ENCODE measurements at regions not wholly inside any gene's neighbourhood (a gene's known extent, or its start where the extent isn't known, plus 50 kb on each side); places are given as distances from the start of the nearest gene placed in this dataset.
A peak's percentile ranks its signal among the peaks of the same experiment; 100 is the strongest.
"Not testable (repeated sequence)": the region's sequence is repeated elsewhere in the genome, so short reads cannot be mapped to it uniquely, and the experiment has no call there.

- DNase-seq (ENCODE audit: low spot score) = no peak
Measured at GRCh38 chr5:41995193-41995592, 70.1 kb downstream of the FBXO4 start.

DNA sequence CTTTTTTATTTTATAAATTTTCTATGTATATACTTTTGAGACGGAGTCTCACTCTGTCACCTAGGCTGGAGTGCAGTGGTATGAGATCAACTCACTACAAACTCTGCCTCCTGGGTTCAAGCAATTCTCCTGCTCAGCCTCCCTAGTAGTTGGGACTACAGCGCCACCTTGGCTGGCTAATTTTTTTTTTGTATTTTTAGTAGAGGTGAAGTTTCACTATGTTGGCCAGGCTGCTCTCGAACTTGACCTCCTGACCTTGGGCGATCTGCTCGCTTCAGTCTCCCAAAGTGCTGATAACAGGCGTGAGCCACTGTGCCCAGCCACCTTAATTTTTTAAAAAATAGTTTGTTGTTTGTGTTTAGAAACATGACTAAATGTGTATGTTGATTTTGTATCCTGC is 76.6 kb downstream of the FBXO4 start:
- no peak for DNase-seq (ENCODE audit: low spot score)

DNA sequence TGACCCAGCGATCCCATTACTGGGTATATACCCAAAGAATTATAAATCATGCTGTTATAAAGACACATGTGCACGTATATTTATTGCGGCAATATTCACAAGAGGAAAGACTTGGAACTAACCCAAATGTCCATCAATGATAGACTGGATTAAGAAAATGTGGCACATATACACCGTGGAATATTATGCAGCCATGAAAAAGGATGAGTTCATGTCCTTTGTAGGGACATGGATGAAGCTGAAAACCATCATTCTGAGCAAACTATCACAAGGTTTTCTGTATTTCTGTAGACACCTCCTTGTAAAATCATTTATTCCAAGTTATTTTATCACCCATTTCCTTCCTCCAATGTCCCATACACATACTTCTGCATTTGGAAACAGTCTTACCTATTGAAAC is 78.8 kb downstream of the FBXO4 start:
- DNase-seq (ENCODE audit: low spot score) = not testable (repeated sequence)

DNA sequence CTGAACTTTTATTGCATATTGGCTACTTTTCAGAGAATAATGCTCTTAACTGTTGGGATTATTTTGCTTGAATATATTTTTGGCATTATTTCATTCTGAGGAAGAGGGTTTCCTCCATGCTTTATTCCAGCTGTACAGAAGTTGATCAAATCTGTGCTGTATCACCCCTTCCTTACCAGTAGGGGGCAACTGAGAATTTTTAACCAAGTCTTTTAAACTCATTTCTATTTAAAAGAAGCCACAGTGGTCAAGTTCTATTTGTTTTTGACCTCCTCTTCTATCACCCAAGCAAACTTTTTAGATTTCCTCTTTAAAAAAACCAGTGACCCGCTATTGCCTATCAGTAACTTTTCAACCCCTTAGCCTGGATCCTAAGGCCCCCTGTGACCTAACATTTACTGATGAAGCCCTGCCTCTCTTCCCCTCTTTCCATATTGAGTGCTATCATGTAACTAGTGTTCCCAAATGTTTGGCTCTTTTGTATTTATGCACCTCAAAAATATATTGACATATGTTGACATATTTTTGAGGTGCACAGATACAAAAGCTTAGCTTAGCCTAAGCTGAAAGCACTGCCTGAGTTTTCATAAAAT is 80.6 kb downstream of the FBXO4 start:
- DNase-seq (ENCODE audit: low spot score) = peak; percentile 39

GRCh38 chr5:42013561-42013960 is 88.5 kb downstream of the FBXO4 start:
- no peak for DNase-seq (ENCODE audit: low spot score)

DNA sequence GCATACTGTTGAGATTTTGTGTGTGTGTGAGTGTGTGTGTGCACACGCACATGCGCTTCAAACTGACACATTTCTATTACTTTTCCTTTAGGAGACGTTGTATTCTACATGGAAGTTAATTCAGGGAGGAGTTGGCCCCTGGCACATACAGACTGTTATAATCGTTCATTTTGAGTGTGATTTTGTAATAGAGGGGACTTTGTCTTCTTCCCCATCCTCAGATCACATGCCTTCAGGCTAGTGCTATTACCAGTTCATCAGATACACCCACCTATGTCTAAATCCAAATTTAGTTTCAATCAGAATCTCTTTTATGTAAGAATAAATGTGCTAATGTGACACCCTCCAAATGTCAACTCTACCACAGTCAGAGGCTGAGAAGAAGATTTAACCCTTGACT is 90.2 kb downstream of the FBXO4 start:
- DNase-seq (ENCODE audit: low spot score) = no peak

GRCh38 chr5:42015681-42016080 is 90.6 kb downstream of the FBXO4 start:
- peak; percentile 54 for DNase-seq (ENCODE audit: low spot score)

GRCh38 chr5:42020788-42021530 is 95.9 kb downstream of the FBXO4 start:
- DNase-seq (ENCODE audit: low spot score) = peak; percentile 45

- DNase-seq (ENCODE audit: low spot score) = no peak
Measured at GRCh38 chr5:42021923-42022322, 96.8 kb downstream of the FBXO4 start.

- no peak for DNase-seq (ENCODE audit: low spot score)
Measured at GRCh38 chr5:42022383-42022972, 97.4 kb downstream of the FBXO4 start.

GRCh38 chr5:42026446-42026845 is 101.4 kb downstream of the FBXO4 start:
- no peak for DNase-seq (ENCODE audit: low spot score)

GRCh38 chr5:42032137-42032536 is 107.1 kb downstream of the FBXO4 start:
- DNase-seq (ENCODE audit: low spot score) = no peak

DNA sequence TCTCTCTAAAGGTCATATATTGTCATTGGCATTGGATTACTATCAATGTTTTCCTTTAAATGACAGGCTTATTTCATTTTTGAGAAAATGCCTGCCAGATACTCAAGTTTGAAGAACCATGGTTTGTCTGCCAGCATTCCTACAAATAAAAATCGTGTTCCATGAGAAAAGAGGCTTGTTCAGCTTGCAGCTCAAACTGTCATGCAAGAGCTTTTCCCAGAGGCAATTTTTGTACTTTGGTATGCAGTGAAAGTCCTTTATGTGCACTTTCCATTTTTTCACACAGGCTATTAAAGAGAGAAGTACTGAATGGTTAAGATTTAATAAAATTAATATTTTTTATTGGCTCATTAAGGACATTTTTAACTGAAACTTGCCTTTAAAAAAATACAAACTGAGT is 110.4 kb downstream of the FBXO4 start:
- DNase-seq (ENCODE audit: low spot score) = no peak

DNA sequence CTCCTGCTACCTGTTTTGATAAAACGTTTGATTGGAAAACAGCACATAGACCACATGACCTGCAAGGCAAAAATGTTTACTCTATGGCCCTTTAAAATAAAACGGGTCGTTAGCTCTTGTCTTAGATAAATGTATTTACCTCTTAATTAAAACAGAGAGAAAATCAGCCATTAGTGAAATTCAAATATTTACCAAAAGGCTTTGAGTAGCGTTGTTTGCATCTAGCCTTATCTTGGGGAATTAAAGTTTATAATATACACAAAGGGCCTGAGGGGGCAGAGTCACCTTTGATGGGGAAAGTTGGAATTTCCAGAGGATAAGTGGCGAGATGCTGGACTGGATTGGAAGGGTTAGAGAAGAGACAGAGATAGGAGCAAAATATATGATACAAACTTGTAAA is 111.3 kb downstream of the FBXO4 start:
- DNase-seq (ENCODE audit: low spot score) = no peak

GRCh38 chr5:42037379-42037932 is 112.4 kb downstream of the FBXO4 start:
- no peak for DNase-seq (ENCODE audit: low spot score)

DNA sequence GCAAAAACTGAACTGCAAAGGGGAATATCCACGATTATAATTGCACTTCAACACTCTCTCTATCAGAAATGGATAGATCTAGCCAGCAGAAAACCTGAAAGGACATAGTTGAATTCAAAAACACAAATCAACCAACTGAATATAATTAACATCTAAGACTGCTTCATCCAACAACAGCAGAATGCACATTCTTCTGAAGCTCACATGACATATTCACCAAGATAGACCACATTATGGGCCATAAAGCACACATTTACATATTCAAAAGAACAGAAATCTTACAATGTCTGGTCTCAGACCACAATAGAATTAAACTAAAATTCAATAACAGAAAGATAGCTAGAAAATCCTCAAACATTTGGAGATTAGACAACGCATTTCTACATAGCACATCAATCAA is 118.3 kb downstream of the FBXO4 start:
- no peak for DNase-seq (ENCODE audit: low spot score)

DNA sequence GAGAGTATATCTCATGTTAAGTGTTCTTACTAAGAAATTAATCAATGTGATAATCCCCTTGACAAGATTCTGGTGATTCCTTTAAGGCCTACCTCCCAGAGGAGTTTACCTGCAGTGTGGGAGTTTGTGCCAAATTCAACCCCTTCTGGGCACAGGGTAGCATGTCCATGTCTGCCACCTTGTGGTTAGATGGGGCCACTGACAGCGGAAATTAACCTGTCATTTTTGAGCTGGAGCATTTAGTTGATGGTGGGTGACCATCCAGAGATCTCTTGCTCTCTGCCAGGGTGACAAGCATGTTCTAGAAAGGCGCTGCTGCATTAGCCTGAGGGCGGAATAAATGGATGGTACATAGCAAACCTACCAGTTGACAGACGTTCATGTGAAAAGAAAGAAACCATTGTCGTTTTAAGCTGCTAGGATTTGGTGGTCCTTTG is 132.2 kb downstream of the FBXO4 start:
- DNase-seq (ENCODE audit: low spot score) = peak; percentile 55

DNA sequence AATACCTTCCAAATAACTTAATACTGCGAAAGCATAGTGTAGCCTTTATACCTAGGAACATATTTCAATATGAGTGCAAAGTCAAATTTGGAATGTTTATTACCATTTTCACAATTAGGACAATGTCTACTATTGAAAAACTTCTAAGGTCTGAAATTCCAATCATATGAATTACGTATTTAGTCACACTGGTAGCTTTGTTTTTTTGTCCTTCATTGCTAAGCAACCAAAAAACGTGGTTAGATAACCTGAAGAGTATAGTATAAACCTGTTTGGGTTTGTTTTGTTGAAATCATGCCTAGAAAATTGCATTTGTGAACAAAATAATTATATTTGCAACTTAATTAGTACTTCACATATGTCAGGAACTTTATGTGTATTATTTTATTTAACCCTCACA is 134.2 kb downstream of the FBXO4 start:
- DNase-seq (ENCODE audit: low spot score) = no peak

DNA sequence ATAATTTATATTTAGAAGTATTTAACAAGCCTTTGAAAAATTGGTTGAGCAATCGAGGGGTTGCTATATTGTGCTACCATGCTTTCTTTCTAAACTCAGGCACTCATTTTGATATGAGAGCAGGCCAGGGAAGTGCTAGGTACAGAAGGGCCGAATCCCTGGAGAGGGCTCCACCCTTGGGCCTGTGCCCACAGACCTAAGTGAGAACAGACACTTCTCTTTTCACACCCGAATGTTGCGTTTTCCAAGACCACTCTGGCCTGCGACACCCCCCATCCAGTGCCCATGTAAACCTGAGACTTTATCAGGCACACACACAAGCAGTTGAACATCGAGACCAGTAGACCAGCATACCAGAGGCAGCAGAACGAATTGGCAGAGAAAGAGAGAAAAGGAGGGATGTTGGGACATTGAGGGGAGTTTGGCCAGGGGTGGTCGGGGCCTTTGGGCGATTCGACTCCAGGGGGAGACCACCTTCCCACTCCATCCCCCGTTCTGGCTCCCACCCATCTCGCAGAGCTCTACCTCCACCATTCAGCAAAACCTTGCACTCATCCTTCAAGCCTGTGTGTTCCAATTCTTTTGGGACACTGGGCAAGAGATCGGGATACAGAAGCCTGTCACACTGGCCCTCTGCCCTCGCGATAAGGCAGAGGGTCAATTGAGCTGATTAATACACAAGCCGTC is 134.8 kb downstream of the FBXO4 start:
- DNase-seq (ENCODE audit: low spot score) = no peak

GRCh38 chr5:42061121-42061520 is 136.0 kb downstream of the FBXO4 start:
- DNase-seq (ENCODE audit: low spot score) = no peak

DNA sequence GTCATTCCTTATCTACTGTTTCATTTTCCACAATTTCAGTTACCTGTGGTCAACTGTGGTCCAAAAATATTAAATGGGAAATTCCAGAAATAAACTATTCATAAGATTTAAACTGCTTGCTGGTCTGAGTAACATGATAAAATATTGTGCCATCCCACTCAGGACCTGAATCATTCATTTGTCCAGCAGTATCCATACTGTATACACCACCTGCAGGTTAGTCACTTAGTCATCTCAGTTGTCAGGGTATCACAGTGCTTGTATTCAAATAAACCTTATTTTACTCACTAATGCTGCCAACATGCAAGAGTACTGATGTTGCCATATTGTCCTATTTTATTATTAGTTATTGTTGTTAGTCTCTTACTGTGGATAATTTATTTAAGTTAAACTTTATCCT is 139.7 kb downstream of the FBXO4 start:
- DNase-seq (ENCODE audit: low spot score) = no peak

DNA sequence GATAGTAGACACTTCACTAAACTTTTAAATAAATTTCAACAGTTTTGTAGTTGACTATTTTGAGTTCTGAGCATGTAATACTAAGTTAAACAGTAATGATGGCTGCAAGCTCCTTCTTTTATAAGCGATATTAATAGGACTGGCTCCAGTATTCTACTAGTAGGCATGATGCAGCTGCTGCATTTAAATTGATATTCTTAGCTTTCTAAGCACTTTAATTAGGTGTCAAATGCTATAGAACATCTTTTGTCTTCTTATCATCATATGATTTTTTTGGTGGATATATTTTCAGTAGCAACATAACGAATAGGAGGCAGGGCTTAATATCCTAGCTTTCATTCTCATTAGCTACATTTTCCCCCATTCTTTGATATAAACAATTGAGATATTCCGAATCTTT is 141.1 kb downstream of the FBXO4 start:
- no peak for DNase-seq (ENCODE audit: low spot score)

DNA sequence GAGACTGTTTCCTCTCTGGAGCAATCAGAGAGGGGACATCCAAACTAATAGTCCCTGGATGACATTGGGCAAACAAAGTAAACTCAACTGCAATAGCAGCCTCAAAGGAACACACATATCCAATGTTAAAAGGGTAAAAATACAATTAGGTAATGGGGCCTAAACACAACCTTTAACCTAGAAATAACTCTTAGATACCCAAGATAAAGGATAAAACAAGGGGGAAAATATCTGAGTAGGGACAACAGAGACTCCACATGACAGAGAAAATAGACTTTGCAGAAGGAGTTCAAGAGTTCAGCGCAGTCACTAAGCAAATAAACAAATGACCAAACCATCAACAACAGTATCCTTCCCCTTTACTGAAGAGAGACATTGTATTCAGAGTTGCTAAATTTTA is 149.3 kb downstream of the FBXO4 start:
- DNase-seq (ENCODE audit: low spot score) = no peak

Measured in AG08395 (cell line).